HCT116 (cell line): ENCODE measurements at regions not wholly inside any gene's neighbourhood (a gene's known extent, or its start where the extent isn't known, plus 50 kb on each side); places are given as distances from the start of the nearest gene placed in this dataset.

Experiments used
- ATAC-seq: fragments of 200-7000 bp; cut with Tn5 transposase; 2 replicates; pipeline ENCODE4 v1.9.1; 2020; ENCODE audit warnings: mild to moderate bottlenecking, moderate library complexity
- BruUV-seq: library from RNA; stranded (reverse); fragments of 400-500 nt; replicated peaks from 2 replicates; lab custom pipeline; 2021; lab: Mats Ljungman, UMichigan
- CTCF ChIA-PET: fragments of 300-600 bp; sonication (Branson Sonifier 250); formaldehyde crosslinking; loops from one replicate; lab custom pipeline; 2021; ENCODE audit warnings: antibody characterized with exemption; lab: Charles Lee
- POLR2A ChIA-PET: fragments of 300-600, 350-600 bp; sonication (Branson Sonifier 250); formaldehyde crosslinking; loops from one replicate; lab custom pipeline; 2021; ENCODE audit warnings: antibody characterized with exemption; lab: Charles Lee
- RAD21 ChIA-PET, 2 experiments: fragments of 300-600 bp; sonication (Branson Sonifier 250); formaldehyde crosslinking; loops; one replicate each; lab custom pipeline; 2023; ENCODE audit warnings: low total read pairs in 2 of 2; ENCODE audit not compliant: uncharacterized antibody in 2 of 2, unreplicated experiment in 2 of 2, low non-redundant PET in 1 of 2; lab: Charles Lee
- DNase-seq: peaks from one replicate; pipeline ENCODE4 v3.0.0-alpha.2; 2010; ENCODE audit warnings: low read depth, low spot score
- H2AFZ ChIP-seq: fragments of 200-600 bp; shearing (Covaris generic), sonication (generic); 2 replicates; pipeline ENCODE4 v1.6.1; 2017; ENCODE audit warnings: low read depth, mixed run types, mixed read lengths, antibody characterized with exemption, low read length; ENCODE audit not compliant: poor library complexity, severe bottlenecking
- H3K27ac ChIP-seq: 2 replicates; pipeline ENCODE4 v1.5.1; 2012; ENCODE audit warnings: low read depth, low read length
- H3K27me3 ChIP-seq: fragments of 200-600 bp; sonication (generic); 2 replicates; pipeline ENCODE4 v1.6.1; 2016; ENCODE audit warnings: mixed run types, low read length, mixed read lengths; ENCODE audit not compliant: insufficient read depth
- H3K36me3 ChIP-seq, 2 experiments: fragments of 200-500 bp in 1 of 2; fragments of 200-600 bp in 1 of 2; sonication (Bioruptor generic) in 1 of 2; sonication (generic) in 1 of 2; 2 replicates each; pipeline versions ENCODE4 v1.5.1 to v1.6.1; 2014 to 2016; ENCODE audit warnings: low read length in 2 of 2, inconsistent platforms in 1 of 2, mixed read lengths in 1 of 2, mixed run types in 1 of 2; ENCODE audit not compliant: insufficient read depth in 2 of 2, control insufficient read depth in 1 of 2
- H3K4me1 ChIP-seq, 2 experiments: fragments of 200-600 bp in 1 of 2; sonication (generic) in 1 of 2; 2 replicates each; pipeline versions ENCODE4 v1.5.1 to v1.6.1; 2012 to 2017; ENCODE audit warnings: low read length in 2 of 2, inconsistent platforms in 1 of 2, mild to moderate bottlenecking in 1 of 2, mixed read lengths in 1 of 2, mixed run types in 1 of 2, moderate library complexity in 1 of 2; ENCODE audit not compliant: insufficient read depth in 2 of 2, control insufficient read depth in 1 of 2
- H3K4me2 ChIP-seq: fragments of 200-600 bp; sonication (generic); 2 replicates; pipeline ENCODE4 v1.6.1; 2017; ENCODE audit warnings: mixed run types, low read length, mixed read lengths
- H3K4me3 ChIP-seq, 2 experiments: fragments of 200-600 bp in 1 of 2; sonication (generic) in 1 of 2; replicated peaks in 1 of 2; 2 replicates each; pipeline ENCODE4 v1.5.1; 2011 to 2016; ENCODE audit warnings: low read length in 2 of 2, control low read depth in 1 of 2, low read depth in 1 of 2, mild to moderate bottlenecking in 1 of 2, mixed read lengths in 1 of 2, mixed run types in 1 of 2
- H3K79me2 ChIP-seq: fragments of 200-600 bp; sonication (generic); 2 replicates; pipeline ENCODE4 v1.6.1; 2017; ENCODE audit warnings: mild to moderate bottlenecking, mixed run types, low read length, moderate library complexity, mixed read lengths; ENCODE audit not compliant: insufficient read depth
- H3K9ac ChIP-seq: fragments of 200-600 bp; sonication (generic); 2 replicates; pipeline ENCODE4 v1.6.1; 2016; ENCODE audit warnings: low read length, mixed read lengths
- H3K9me2 ChIP-seq: fragments of 200-600 bp; sonication (generic), shearing (Covaris generic); 2 replicates; pipeline ENCODE4 v1.6.1; 2017; ENCODE audit warnings: mixed run types, mild to moderate bottlenecking, moderate library complexity; ENCODE audit not compliant: insufficient read depth
- H3K9me3 ChIP-seq, 2 experiments: fragments of 200-500 bp in 1 of 2; fragments of 200-600 bp in 1 of 2; sonication (Bioruptor generic) in 1 of 2; sonication (generic) in 1 of 2; 2 replicates each; pipeline ENCODE4 v1.6.1; 2014 to 2017; ENCODE audit warnings: low read length in 2 of 2, mixed read lengths in 2 of 2, inconsistent platforms in 1 of 2, low read depth in 1 of 2, mild to moderate bottlenecking in 1 of 2, mixed run types in 1 of 2, moderate library complexity in 1 of 2; ENCODE audit not compliant: control insufficient read depth in 1 of 2, insufficient read depth in 1 of 2
- H4K20me1 ChIP-seq: fragments of 200-600 bp; sonication (generic), shearing (Covaris generic); 2 replicates; pipeline ENCODE4 v1.6.1; 2017; ENCODE audit warnings: mixed run types, mild to moderate bottlenecking, moderate library complexity; ENCODE audit not compliant: insufficient read depth
- ELF1 ChIP-seq: IDR thresholded peaks from 2 replicates; pipeline ENCODE4 v1.6.1; 2012; ENCODE audit warnings: low read depth, borderline replicate concordance
- EZH2 ChIP-seq: fragments of 200-600 bp; sonication (generic); IDR thresholded peaks from 2 replicates; pipeline ENCODE4 v1.6.1; 2017; ENCODE audit warnings: antibody characterized with exemption, mixed run types
- FOSL1 ChIP-seq: IDR thresholded peaks from 2 replicates; pipeline ENCODE4 v1.6.1; 2012; ENCODE audit warnings: low read depth
- POLR2A ChIP-seq: IDR thresholded peaks from 2 replicates; pipeline ENCODE4 v1.7.0; 2011; ENCODE audit warnings: borderline replicate concordance; ENCODE audit not compliant: insufficient read depth, insufficient read length; ENCODE audit errors: extremely low read depth
- RAD21 ChIP-seq: IDR thresholded peaks from 2 replicates; pipeline ENCODE4 v1.6.1; 2012; ENCODE audit warnings: low read depth, mild to moderate bottlenecking
- SP1 ChIP-seq: IDR thresholded peaks from 2 replicates; pipeline ENCODE4 v1.6.1; 2012; ENCODE audit warnings: low read depth
- ZBTB33 ChIP-seq: IDR thresholded peaks from 2 replicates; pipeline ENCODE4 v1.6.1; 2011; ENCODE audit warnings: mild to moderate bottlenecking, low read length, moderate library complexity; ENCODE audit not compliant: insufficient replicate concordance; ENCODE audit errors: extremely low read depth
- intact Hi-C: fragments of 100-400 bp; cut with micrococcal nuclease; formaldehyde crosslinking; loops from 2 replicates; pipeline ENCODE4 v1.10.0; 2022
- TF ChIP-seq, protein P1 (sequence below): IDR thresholded peaks from 2 replicates; pipeline ENCODE4 v1.6.1; 2012

GRCh38 chr20:51204051-51204715 is 181.3 kb upstream of the KCNG1 start:
- Histone ChIP-seq H3K4me1 (no peaks in the 10 kb centered on the region; a peak in 1 of 4 replicates), H2AFZ (no peak overlapping the region), H3K4me2 (no peak overlapping the region), H4K20me1 (no peaks in the 10 kb centered on the region), H3K79me2 (no peaks in the 10 kb centered on the region), H3K9me2 (no peaks in the 10 kb centered on the region), H3K9ac (no peak overlapping the region), H3K27ac (no peak overlapping the region), H3K36me3 (no peaks in the 10 kb centered on the region)
- POLR2A ChIA-PET = no interaction called here
- intact Hi-C loops = no loop called here
- no peak for DNase-seq
- TF ChIP-seq, protein P1, sequence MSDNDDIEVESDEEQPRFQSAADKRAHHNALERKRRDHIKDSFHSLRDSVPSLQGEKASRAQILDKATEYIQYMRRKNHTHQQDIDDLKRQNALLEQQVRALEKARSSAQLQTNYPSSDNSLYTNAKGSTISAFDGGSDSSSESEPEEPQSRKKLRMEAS = no peak
- TF ChIP-seq FOSL1 = no peak
- TF ChIP-seq, all 23 proteins: peak for 0
- RAD21 ChIA-PET = no interaction called here
- peaks cover 20% of the 10 kb centered on the region; the same call in 1 of the 2 replicates for H3K27me3 ChIP-seq
- H3K9me3 ChIP-seq = no peaks in the 10 kb centered on the region
- no peak overlapping the region for H3K4me3 ChIP-seq
- BruUV-seq = no TSS peak
- ATAC-seq = no peak
- CTCF ChIA-PET = no interaction called here

DNA sequence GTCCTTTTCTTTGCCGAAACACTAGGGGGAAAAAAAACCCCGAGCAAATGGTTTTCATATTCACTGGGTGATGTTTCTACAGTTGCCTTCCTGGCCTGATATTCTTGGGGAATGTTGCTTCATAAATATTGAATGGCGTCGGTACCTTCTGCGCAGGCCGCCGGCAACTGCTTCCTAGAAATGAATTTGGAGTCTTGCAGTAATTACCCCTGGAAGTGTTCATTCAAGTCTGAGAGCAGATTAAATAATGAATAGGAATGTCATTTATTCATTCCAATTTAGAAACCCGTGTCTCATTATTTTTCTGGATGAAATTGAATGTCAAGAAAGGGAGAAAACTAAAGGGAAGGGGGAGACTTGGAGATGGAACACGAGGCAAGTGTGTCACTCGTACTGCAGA is 179.4 kb upstream of the KCNG1 start:
- Histone ChIP-seq H3K27ac (no peak overlapping the region), H3K9me2 (no peaks in the 10 kb centered on the region), H2AFZ (no peak overlapping the region), H3K27me3 (peaks cover 8% of the 10 kb centered on the region; the same call in 1 of the 2 replicates), H3K4me2 (no peak overlapping the region), H3K36me3 (no peaks in the 10 kb centered on the region), H3K9me3 (no peaks in the 10 kb centered on the region), H3K9ac (no peak overlapping the region), H3K79me2 (no peaks in the 10 kb centered on the region), H4K20me1 (no peaks in the 10 kb centered on the region), H3K4me3 (no peak overlapping the region), H3K4me1 (no peaks in the 10 kb centered on the region; a peak in 1 of 4 replicates)
- intact Hi-C loops = no loop called here
- CTCF ChIA-PET = no interaction called here
- POLR2A ChIA-PET = no interaction called here
- RAD21 ChIA-PET = no interaction called here
- no TSS peak for BruUV-seq
- TF ChIP-seq POLR2A (no peak), ELF1 (no peak), SP1 (no peak), ZBTB33 (no peak), RAD21 (no peak), EZH2 (no peak)
- TF ChIP-seq, protein P1 = no peak
- DNase-seq (no peak), ATAC-seq (no peak)
